ENCODE measurements at regions not wholly inside any gene's neighbourhood (a gene's known extent, or its start where the extent isn't known, plus 50 kb on each side); places are given as distances from the start of the nearest gene placed in this dataset.

- TF ChIP-seq CTCF (IDR thresholded peaks at IDR 0.05) (no peak), EZH2 (IDR thresholded peaks at IDR 0.05; ENCODE audit: borderline replicate concordance, insufficient read depth, low read depth, low read length, poor library complexity, severe bottlenecking) (no peak)
Measured at GRCh38 chr4:183580849-183581248, 76.0 kb downstream of the ING2 start.

Data from B cell (primary cell).